ENCODE measurements at regions not wholly inside any gene's neighbourhood (a gene's known extent, or its start where the extent isn't known, plus 50 kb on each side); places are given as distances from the start of the nearest gene placed in this dataset.

DNA sequence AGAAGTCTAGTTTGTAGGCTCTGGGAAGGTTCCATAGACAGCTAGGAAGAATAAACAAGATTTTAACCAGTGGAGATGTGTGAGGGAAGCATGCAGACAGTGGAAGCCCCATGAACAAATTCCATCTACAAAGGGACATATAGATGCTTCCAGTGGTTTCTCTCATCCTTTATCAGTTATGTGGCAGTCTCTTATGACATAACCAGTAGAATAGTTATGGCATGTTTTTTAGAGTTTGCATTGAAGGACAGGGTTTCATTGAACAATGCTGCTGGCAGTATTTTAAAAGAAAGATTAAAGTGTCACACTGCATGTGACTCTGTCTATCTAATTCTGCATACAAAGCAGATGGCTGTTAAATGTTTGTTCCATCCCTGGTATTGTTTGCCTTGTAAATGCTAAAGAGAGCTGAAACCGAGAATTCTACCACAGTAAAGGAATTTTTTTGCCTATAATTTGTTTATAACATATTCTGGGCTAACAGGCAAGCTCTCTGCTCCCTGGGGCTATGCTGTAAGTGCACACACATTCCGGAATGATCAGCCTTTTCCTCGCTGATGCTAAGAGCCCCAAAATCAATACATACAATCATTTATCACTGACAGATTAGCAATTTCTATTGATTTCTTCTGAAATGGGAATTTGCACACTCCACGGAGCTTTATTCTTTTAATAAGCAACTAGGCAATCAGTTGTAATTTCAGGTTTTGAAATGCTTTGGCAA lies 76.8 kb upstream of the PELI1 start:
- DNase-seq (ENCODE audit: low read depth in 1 of 2, low spot score in 1 of 2): no peak

DNA sequence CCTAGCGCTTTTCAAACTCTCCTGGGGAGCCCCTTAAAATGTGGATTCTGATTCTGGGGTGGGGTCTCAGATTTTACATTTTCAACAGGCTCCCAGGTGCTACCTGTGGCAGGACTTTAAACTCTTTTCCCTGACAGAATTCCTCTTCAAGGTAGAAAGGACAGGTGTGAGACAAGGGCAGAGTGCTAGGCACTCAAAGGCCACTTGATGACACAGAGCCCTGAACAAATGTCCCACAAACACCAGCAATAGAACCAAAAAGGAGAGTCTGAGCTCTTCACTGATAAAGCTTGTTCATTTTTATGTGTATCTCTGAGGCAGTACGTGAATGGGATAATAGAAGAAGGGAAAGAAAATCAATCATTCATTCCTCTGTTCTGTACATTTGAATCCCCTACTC lies 77.7 kb upstream of the PELI1 start:
- no peak for DNase-seq (ENCODE audit: low read depth in 1 of 2, low spot score in 1 of 2)

DNA sequence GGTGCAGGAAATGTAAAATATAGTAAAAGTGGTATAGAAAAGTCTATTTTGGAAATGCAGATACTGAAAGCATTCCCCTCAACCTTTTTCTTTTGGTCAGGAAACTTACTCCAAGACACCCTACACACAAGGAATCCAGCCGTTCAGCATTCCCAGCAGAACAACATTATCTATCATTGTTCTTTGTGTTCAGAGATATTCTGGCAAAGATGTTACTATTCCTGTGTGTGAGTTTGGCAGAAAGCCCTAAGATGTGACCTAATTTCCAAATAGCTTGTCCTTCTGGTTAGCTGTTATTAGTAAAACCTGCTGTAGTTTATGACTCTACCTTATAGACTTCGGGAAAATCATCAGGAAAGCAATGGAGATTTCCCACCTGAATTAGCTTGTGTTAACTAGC lies 78.1 kb upstream of the PELI1 start:
- DNase-seq (ENCODE audit: low read depth in 1 of 2, low spot score in 1 of 2): no peak

DNA sequence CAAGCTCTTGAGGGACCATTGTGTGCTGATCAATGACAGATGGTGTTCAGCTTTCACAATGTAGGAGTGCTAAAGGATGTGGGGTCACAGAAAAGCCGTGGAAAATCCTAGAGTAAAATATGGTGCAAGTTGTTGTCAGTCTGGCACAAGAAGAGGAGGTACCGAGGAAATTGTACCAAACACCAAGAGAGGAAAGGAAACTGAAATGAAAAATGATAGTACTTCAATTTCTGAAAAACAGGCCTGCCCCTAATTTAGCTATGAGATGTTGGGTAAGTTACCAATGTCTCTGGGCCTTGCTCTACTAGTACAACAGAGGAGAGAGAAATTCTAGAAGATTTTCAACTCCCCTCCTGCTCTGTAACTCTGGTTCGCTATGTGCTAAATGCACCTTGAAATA lies 78.8 kb upstream of the PELI1 start:
- DNase-seq (ENCODE audit: low read depth in 1 of 2, low spot score in 1 of 2): no peak

DNA sequence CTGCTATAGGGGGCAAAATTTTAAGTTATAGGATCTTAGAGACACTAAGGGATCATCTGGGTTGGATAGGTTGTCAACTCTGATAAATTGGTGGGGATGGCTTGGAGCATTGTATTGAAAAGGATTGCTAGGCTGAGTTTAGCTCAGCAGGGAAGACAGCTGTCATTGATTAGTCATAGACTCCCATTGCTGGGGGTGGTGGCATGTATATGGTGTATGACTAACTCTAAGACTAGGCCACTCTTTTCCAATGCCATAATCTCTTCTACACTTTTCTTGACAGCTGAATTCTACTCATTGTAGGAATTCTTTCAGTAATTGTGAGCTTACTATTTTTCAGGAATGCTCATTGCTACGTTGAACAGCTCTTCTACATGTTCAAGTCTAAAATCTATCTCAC lies 81.3 kb upstream of the PELI1 start:
- no peak for DNase-seq (ENCODE audit: low read depth in 1 of 2, low spot score in 1 of 2)

DNA sequence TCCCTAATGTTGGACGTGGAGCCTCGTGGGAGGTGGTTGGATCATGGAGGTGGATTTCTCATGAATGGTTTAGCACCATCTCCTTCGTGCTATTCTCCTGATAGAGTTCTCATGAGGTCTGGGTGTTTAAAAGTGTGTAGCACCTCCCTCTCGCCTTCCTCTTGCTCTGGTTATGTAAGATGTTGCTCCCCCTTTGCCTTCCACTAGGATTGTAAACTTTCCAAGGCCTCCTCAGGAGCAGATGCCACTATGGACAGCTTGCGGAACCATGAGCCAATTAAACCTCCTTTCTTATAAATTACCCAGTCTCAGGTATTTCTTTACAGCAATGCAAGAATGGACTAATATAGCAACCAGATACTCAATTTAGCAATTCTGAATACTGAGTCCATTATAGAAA lies 82.4 kb upstream of the PELI1 start:
- no peak for DNase-seq (ENCODE audit: low read depth in 1 of 2, low spot score in 1 of 2)

DNA sequence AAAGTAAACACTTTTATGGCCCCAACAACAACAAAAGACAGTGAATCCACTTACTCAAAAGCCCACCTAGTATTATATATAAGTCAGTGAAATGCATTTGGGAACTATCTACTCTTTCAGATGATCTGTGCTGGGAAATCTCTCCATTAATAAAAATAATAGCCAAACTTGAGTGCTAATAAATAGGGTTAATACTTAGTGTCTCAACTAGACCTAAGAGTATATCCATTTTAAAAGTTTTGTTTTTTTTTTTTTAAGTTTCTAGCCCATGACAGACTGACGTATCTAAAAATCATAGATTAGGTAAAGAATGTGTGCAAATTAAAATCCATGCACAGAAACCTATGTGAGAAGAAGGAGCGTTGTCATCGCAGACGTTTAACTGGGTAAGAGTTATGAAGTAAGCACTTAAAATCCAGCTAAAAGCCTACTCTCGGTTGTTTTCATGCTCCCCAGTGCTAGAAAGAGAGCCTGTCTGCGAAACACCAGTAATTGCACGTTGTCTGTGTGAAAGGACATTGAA lies 83.4 kb upstream of the PELI1 start:
- DNase-seq (ENCODE audit: low read depth in 1 of 2, low spot score in 1 of 2): no peak

DNA sequence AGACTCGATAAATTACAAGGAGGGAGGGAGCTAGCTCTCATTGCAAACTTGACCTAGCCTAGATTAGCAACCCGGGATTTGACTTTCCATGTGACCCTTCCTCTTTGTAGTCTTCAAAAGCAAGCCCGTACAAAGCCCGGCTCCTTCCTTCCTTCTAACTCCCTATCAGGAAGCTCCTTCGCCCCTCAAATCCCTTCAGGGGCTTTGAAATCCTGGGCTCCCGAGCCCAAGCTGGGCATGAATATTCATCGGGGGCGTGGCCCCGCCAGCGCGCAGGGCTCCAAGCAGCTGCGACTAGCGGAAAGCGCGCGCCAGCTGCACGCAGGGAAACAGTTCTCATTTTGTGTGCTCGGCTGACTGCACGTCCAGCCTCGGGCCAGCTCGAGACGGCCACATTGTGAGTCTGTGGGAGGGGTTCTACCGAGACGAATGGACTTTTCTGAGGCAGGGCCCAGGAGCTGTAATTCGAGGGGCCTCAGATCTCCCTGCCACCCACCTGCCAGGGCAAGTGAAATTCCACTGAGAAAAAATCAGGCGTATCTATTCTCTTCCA lies 84.0 kb upstream of the PELI1 start:
- peak; percentile 24 to 42 for DNase-seq (ENCODE audit: low read depth in 1 of 2, low spot score in 1 of 2)

DNA sequence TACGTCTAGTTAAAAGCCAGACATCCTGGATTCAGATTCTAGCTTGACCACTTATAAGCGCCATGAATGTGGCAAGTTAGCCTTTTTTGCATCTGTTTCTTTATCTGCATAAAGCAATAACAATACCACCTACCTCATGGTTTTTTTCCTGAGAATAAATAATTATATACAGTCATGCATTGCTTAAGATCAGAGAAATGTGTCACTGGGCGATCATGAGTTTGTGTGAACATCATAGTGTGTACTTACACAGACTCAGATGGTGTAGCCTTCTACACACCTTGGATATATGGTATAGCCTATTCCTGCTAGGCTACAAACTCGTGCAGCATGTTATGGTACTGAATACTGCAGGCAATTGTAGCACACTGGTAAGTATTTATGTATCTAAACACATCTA lies 84.7 kb upstream of the PELI1 start:
- no peak for DNase-seq (ENCODE audit: low read depth in 1 of 2, low spot score in 1 of 2)

DNA sequence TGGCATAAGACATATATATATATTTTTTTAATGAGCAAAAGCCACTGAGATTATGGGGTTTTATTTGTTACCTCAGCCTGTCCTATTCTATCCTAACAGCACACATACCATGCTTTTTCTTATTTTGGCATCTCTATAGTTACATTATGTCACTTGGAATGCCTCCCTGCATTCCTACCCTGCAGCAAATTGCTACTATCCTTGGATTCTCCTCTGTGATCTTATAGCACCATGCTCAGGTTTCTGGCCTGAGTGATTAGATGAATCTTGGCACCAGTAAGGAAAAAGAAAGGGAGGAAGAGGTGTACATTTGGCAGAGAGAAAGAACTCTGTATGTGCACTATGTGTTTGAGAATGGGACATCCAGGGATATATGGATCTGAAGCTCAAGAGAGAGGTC lies 86.3 kb upstream of the PELI1 start:
- DNase-seq (ENCODE audit: low read depth in 1 of 2, low spot score in 1 of 2): no peak

DNA sequence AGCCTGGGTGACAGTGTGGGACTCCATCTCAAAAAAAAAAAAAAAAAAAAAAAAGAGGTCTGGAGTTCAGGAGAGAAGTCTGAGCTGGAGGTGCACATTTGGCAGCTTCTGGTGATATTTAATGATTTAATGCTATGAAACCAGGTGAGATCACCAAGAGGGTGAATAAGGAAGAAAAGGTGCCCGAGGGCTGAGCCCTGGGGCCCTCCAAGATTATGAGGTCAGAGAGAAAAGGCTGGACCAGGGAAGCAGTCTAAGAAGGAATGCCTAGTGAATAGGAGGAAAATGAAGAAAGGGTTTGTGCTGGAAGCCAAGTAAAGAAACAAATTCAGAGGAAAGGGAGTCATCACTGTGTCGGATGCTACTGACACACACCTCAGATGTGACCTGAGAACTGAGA lies 88.0 kb upstream of the PELI1 start:
- DNase-seq (ENCODE audit: low read depth in 1 of 2, low spot score in 1 of 2): no peak

DNA sequence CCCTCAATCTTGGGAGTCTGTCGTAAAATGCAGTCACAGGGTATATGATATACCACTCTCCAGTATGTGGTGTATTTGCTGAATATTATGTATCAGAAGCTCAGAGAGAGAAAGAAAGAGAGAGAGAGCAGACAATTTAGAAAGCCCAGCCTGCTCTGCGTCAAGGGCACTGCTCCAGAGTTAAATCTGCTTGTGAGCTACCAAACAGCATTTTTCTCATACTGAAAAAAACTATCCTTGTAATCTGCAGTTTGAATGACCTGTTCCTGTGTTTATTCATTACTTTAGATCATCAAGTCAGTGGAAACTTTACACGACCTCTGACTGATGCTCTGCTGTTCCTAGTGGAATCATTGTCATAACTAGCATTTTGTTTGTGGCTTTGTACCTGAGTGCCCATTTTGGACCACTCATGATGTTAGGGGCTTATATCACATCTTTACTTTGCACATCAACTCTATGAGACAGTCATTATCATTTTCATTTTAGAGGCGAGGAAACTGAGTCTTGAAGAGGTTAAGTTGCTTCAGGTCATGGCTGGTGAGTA lies 89.2 kb upstream of the PELI1 start:
- no peak for DNase-seq (ENCODE audit: low read depth in 1 of 2, low spot score in 1 of 2)

DNA sequence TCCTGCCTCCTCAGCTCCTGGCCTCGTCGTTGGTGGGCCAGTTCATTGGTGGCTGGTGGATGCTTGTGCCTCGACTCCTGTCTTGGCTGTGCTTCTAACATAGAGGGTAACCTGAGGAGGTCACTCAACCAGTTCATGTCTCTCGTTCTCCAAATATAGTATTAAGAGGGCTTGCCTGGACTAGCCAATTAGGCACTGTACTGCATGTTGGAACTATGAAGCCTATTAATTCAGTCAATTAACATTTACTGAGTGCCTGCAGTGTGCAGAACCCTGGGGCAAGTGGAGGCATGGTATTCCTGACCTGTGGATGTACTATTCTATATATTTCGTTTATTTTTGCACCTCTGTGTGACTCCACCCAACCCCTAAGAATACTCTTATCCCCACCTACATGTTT lies 89.9 kb upstream of the PELI1 start:
- no peak for DNase-seq (ENCODE audit: low read depth in 1 of 2, low spot score in 1 of 2)

DNA sequence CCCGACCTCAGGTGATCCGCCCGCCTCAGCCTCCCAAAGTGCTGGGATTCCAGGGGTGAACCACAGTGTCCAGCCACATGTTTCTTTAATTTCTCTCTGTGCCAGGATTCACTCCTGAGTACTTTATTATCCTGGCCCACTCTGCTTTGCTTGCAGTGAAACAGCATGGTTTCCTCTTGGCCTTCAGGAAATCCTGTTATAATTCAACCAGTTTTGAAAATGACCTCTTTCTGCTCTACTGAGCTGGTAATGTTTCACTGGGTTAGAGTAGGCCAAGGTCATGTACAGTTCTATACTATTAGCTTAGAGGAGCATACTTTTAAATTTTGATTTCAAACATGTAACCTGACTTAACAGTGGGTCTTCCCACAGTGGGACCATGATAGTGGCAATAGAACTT lies 90.6 kb upstream of the PELI1 start:
- no peak for DNase-seq (ENCODE audit: low read depth in 1 of 2, low spot score in 1 of 2)

DNA sequence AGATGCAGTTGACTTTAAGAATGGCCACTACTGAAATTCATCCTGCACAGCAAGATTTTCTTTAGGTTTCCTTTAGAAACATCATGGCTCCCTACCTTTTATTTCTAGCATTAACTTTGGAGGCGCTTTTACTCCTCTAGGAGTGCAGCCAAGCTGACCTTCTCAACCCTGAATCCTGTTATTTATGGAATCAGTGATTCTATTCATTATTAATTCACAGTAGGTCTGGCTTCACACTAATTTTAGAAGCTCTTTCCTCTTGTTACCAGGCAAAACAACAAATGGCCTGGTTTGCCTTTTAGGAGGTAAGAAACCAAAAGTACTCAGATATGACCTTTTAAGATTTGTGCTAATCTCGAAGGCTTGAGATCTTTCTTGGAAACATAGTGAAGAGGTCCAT lies 93.0 kb upstream of the PELI1 start:
- no peak for DNase-seq (ENCODE audit: low read depth in 1 of 2, low spot score in 1 of 2)

DNA sequence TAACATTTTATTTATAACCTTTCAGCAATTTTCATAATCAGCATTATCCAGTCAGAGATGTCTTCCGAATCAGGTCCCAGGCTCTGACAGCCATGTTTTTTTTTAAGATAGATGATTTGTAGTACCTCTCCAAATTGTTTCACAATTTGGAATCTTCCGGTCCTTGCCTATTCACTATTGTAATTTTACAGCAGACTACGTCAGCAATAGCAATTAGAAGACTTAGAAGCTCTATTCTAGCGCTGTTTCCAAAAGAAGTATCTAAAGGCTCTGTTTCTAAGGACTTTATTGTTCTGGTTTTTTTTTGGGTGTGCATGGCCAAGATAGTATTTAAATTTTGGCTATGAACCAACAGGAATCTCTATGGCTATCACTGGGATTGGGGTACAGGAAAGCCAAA lies 94.6 kb upstream of the PELI1 start:
- DNase-seq (ENCODE audit: low read depth in 1 of 2, low spot score in 1 of 2): no peak

DNA sequence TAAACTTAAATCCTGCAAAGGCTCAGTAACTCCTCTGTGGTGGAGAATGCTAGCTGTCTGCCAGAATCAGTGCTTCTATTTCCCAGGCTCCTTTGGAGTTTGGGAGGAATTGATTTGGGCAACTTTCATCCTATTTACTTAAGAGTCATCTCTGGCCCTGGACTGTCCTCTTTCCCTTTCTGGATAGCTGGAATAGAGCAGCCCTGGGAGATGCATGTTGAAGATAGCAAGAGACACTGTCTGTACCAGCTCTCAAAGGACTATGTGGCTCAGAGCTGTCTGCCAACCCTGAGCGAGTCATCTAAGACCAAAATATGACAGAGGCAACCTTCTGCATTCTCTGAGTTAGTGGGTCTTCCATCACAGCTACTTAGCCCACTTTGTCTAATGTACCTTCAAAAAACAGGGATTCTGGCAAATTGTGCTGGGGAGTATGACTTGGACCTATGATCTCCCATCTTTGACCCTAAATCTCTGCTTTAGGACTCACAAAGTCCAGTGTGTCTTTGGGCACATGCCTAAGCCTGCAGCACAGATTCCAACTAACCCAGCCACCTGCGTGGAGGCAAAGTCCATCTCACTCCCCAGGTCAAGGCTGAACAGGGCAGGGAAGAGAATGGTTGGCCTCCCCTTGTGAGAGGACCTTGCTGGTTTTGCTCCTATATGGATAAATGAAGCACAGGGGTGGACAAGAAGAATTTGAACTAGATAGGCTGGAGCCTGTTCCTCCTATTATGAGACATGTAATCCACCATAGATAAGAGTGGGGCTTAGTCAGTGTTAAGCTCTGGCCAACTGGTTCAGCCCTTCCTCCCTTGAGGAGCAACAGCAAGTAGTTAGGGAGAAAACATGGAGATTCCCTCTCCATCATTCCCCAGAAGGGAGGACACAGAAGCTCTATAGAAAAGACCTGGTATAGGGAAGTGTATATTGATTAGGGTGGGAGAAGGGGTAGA lies 99.1 kb upstream of the PELI1 start:
- DNase-seq (ENCODE audit: low read depth in 1 of 2, low spot score in 1 of 2): no peak

DNA sequence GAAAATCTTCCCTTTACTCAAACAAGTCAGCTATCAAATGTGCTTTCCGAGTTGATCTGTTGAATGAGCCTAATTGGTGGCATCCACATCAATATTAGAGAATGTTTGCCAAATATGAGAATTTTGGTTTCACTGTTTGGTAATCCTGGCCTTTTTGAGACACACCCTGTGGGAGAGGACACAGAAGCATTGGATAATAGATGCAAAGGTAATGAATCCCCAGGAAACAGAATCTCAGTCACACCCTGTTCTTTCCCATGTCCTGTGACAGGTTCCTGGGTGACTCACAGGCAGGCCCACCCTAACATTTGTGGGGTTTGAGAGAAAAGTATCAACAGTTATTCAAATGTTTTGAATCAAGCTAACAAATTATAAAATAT lies 99.8 kb upstream of the PELI1 start:
- no peak for DNase-seq (ENCODE audit: low read depth in 1 of 2, low spot score in 1 of 2)

DNA sequence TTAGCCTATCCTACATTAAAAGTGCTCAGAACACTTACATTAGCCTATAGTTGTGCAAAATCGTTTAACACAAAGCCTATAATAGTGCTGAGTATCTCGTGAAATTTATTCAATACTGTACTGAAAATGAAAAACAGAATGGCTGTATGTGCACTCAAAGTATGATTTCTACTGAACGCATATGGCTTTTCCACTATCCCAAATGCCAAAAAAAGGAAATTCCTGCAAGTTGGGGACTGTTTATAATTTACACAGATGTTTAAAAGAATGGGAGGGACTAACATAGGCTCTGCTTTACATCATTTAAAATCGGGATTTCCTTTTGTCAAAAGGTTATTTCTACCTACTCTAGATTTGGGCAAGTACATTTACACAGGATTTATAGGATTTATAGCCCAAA lies 101.4 kb upstream of the PELI1 start:
- DNase-seq (ENCODE audit: low read depth in 1 of 2, low spot score in 1 of 2): no peak

DNA sequence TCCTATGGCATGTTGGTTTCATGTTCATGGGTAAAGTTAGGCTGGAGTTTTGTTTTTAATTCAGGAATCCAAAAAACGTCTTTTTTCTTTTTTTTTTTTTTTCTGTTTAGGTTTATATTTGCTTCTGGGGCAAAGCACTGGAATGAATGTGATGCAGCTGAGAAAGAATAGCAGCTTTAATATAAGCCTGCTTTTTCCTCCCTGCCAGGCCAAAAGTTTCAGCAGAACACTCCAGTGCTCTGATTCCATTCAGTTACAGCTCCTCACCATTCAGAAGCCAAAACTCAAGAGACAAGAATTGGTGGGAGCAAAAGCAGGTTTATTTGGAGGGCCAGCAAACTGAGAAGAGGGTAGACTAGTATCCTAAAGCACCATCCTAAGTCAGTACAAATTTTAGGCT lies 102.7 kb upstream of the PELI1 start:
- DNase-seq (ENCODE audit: low read depth in 1 of 2, low spot score in 1 of 2): no peak

DNA sequence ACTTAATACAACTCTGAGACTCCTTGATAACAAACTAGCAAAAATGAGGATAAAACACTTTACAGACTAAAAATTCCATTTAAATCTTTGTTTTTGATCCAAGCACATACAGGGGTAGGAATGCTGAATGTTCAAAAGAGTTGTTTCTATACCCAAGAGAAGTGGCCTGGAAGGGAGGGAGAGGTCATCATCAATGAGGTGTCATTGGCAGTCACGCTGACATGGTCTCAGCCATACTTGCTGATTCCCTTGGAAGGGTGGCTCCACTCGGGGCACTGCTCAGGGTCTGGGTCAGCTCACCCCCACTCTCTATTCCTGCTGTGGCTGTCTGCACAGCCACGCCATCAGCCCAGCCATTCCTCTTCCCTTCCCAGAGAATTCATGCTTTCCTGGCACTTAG lies 105.2 kb upstream of the PELI1 start:
- DNase-seq (ENCODE audit: low read depth in 1 of 2, low spot score in 1 of 2): no peak

DNA sequence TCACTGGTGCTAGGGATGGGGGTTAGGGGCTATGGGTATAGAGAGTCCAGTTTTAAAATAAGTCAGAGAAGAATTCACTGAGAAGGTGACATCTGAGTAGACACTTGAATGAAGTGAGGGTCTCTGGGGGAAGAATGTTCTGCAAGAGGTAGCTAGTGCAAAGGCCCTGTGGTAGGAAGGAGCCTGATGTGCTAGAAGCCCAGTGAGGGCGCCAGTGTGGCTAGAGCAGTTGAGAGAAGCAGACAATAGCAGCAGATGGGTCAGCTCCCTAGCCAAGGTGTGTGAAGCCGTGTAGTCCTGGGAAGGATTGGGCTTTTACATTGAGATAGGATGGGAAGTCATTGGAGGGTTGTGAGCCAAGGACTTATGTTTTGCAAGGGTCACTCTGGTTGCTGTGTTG lies 105.8 kb upstream of the PELI1 start:
- no peak for DNase-seq (ENCODE audit: low read depth in 1 of 2, low spot score in 1 of 2)
